ENCODE measurements at regions not wholly inside any gene's neighbourhood (a gene's known extent, or its start where the extent isn't known, plus 50 kb on each side); places are given as distances from the start of the nearest gene placed in this dataset.

DNA sequence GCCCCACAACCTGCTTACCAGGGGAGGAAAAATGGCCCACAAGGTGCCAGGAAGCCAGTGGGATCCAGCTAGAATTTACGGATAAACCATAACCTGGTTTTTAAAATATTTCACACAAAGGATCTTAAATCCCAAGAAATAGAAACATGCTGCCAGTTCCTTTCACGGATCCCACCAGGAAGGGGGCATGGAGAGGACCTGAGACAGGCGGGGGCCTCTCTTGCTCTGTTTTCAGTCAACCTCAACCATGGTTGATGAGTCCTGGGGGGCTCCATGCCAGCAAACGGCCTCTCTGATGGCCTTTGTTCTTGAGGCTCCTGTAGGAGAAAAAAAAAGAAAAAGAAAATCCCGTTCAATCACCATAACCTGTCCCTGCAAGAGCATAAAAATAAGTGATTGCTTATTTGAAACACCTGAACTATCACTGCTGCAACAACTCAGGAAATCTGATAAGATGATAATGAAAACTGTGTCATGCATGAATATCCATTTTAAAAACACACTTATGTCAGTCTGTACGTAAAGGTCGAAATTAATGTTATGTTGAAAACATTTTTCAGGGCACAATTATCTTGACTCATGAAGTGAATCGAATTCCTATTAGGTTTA, 125.8 kb upstream of the CST7 start:
- Histone ChIP-seq H3K4me3 (ENCODE audit: low read length) (no peak overlapping the region), H3K36me3 (ENCODE audit: insufficient read depth, low read length) (no peaks in the 10 kb centered on the region), H3K9me3 (replicated peaks; ENCODE audit: low read length) (no peaks in the 10 kb centered on the region), H3K27me3 (ENCODE audit: control insufficient read depth, insufficient read depth, low read length) (no peaks in the 10 kb centered on the region), H3K4me2 (ENCODE audit: low read length) (no peak overlapping the region), H3K4me1 (ENCODE audit: control insufficient read depth, insufficient read depth, low read length) (no peaks in the 10 kb centered on the region), H3K9ac (ENCODE audit: low read depth, low read length) (no peak overlapping the region)

GRCh38 chr20:24823989-24824693, 124.9 kb upstream of the CST7 start:
- no peak overlapping the region for H3K4me3 ChIP-seq (ENCODE audit: low read length)
- H3K4me1 ChIP-seq (ENCODE audit: control insufficient read depth, insufficient read depth, low read length): no peaks in the 10 kb centered on the region
- H3K36me3 ChIP-seq (ENCODE audit: insufficient read depth, low read length): no peaks in the 10 kb centered on the region
- no peaks in the 10 kb centered on the region for H3K27me3 ChIP-seq (ENCODE audit: control insufficient read depth, insufficient read depth, low read length)
- H3K9ac ChIP-seq (ENCODE audit: low read depth, low read length): no peak overlapping the region
- H3K4me2 ChIP-seq (ENCODE audit: low read length): no peak overlapping the region
- no peaks in the 10 kb centered on the region for H3K9me3 ChIP-seq (replicated peaks; ENCODE audit: low read length)

GRCh38 chr20:24825591-24825990, 123.5 kb upstream of the CST7 start:
- H3K36me3 ChIP-seq (ENCODE audit: insufficient read depth, low read length): no peaks in the 10 kb centered on the region
- H3K4me2 ChIP-seq (ENCODE audit: low read length): no peak overlapping the region
- no peaks in the 10 kb centered on the region for H3K27me3 ChIP-seq (ENCODE audit: control insufficient read depth, insufficient read depth, low read length)
- no peak overlapping the region for H3K9ac ChIP-seq (ENCODE audit: low read depth, low read length)
- H3K4me3 ChIP-seq (ENCODE audit: low read length): no peak overlapping the region
- H3K4me1 ChIP-seq (ENCODE audit: control insufficient read depth, insufficient read depth, low read length): no peaks in the 10 kb centered on the region
- H3K9me3 ChIP-seq (replicated peaks; ENCODE audit: low read length): no peaks in the 10 kb centered on the region

GRCh38 chr20:24827603-24828295, 121.3 kb upstream of the CST7 start:
- no peak overlapping the region for H3K4me3 ChIP-seq (ENCODE audit: low read length)
- no peak overlapping the region for H3K4me2 ChIP-seq (ENCODE audit: low read length)

GRCh38 chr20:24828992-24829648, 119.9 kb upstream of the CST7 start:
- Histone ChIP-seq H3K4me3 (ENCODE audit: low read length) (no peak overlapping the region), H3K36me3 (ENCODE audit: insufficient read depth, low read length) (no peaks in the 10 kb centered on the region), H3K27me3 (ENCODE audit: control insufficient read depth, insufficient read depth, low read length) (no peaks in the 10 kb centered on the region), H3K9ac (ENCODE audit: low read depth, low read length) (no peak overlapping the region), H3K4me2 (ENCODE audit: low read length) (no peak overlapping the region), H3K4me1 (ENCODE audit: control insufficient read depth, insufficient read depth, low read length) (no peaks in the 10 kb centered on the region), H3K9me3 (replicated peaks; ENCODE audit: low read length) (no peaks in the 10 kb centered on the region)

More at GRCh38 chr20:24827603-24828295, 121.3 kb upstream of the CST7 start:
- no peaks in the 10 kb centered on the region for H3K4me1 ChIP-seq (ENCODE audit: control insufficient read depth, insufficient read depth, low read length)
- no peaks in the 10 kb centered on the region for H3K36me3 ChIP-seq (ENCODE audit: insufficient read depth, low read length)
- H3K9me3 ChIP-seq (replicated peaks; ENCODE audit: low read length): no peaks in the 10 kb centered on the region
- H3K27me3 ChIP-seq (ENCODE audit: control insufficient read depth, insufficient read depth, low read length): no peaks in the 10 kb centered on the region
- no peak overlapping the region for H3K9ac ChIP-seq (ENCODE audit: low read depth, low read length)

GRCh38 chr20:24829649-24830370, 119.3 kb upstream of the CST7 start:
- H3K4me2 ChIP-seq (ENCODE audit: low read length): no peak overlapping the region
- H3K36me3 ChIP-seq (ENCODE audit: insufficient read depth, low read length): no peaks in the 10 kb centered on the region
- no peaks in the 10 kb centered on the region for H3K9me3 ChIP-seq (replicated peaks; ENCODE audit: low read length)
- no peak overlapping the region for H3K4me3 ChIP-seq (ENCODE audit: low read length)
- no peak overlapping the region for H3K9ac ChIP-seq (ENCODE audit: low read depth, low read length)
- no peaks in the 10 kb centered on the region for H3K27me3 ChIP-seq (ENCODE audit: control insufficient read depth, insufficient read depth, low read length)
- H3K4me1 ChIP-seq (ENCODE audit: control insufficient read depth, insufficient read depth, low read length): no peaks in the 10 kb centered on the region

DNA sequence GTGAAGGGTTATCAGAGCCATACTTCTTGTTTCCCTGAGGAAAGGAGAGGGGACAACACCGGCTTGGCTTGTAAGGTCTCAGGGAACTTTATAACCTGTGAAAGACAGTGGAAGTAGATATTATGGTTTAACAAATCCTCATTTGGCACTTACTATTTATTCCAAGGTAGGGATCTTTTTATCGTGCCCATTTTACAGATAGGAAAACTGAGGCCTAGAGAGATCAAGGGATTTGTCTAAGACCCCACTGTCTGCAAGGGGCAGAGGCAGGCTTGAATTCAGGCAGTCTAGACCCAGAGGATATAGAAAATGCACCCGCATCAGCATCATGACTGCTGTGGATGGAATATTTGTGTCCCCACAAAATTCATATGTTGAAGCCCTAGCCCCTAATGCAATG, 118.4 kb upstream of the CST7 start:
- Histone ChIP-seq H3K9ac (ENCODE audit: low read depth, low read length) (no peak overlapping the region), H3K36me3 (ENCODE audit: insufficient read depth, low read length) (no peaks in the 10 kb centered on the region), H3K4me1 (ENCODE audit: control insufficient read depth, insufficient read depth, low read length) (no peaks in the 10 kb centered on the region), H3K4me3 (ENCODE audit: low read length) (no peak overlapping the region), H3K4me2 (ENCODE audit: low read length) (no peak overlapping the region), H3K27me3 (ENCODE audit: control insufficient read depth, insufficient read depth, low read length) (no peaks in the 10 kb centered on the region), H3K9me3 (replicated peaks; ENCODE audit: low read length) (no peaks in the 10 kb centered on the region)

DNA sequence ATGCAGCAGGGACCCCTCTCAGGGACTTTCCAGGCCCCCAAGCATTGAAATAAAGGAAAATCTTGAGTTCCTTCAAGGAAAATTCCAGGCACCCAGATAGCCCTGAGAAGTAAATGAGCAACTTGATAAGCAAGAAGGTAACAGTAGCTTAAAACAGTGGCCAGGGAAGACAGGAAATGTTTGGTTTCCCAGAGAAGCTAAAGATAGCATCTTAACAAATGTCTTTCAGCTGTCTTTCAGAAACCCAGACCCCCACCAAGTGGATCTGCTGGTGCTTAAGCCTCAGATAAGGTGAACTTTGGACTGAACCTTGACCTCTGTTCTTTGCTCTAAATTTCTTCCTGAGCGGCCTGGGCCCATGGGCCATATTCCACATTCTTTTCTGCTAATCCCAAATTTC, 117.8 kb upstream of the CST7 start:
- Histone ChIP-seq H3K9me3 (replicated peaks; ENCODE audit: low read length) (no peaks in the 10 kb centered on the region), H3K36me3 (ENCODE audit: insufficient read depth, low read length) (no peaks in the 10 kb centered on the region), H3K4me2 (ENCODE audit: low read length) (no peak overlapping the region), H3K4me3 (ENCODE audit: low read length) (no peak overlapping the region), H3K4me1 (ENCODE audit: control insufficient read depth, insufficient read depth, low read length) (no peaks in the 10 kb centered on the region), H3K9ac (ENCODE audit: low read depth, low read length) (no peak overlapping the region), H3K27me3 (ENCODE audit: control insufficient read depth, insufficient read depth, low read length) (no peaks in the 10 kb centered on the region)

GRCh38 chr20:24832518-24832917, 116.6 kb upstream of the CST7 start:
- H3K9me3 ChIP-seq (replicated peaks; ENCODE audit: low read length): no peaks in the 10 kb centered on the region
- H3K27me3 ChIP-seq (ENCODE audit: control insufficient read depth, insufficient read depth, low read length): no peaks in the 10 kb centered on the region
- no peaks in the 10 kb centered on the region for H3K36me3 ChIP-seq (ENCODE audit: insufficient read depth, low read length)
- no peak overlapping the region for H3K4me3 ChIP-seq (ENCODE audit: low read length)
- no peak overlapping the region for H3K4me2 ChIP-seq (ENCODE audit: low read length)
- no peaks in the 10 kb centered on the region for H3K4me1 ChIP-seq (ENCODE audit: control insufficient read depth, insufficient read depth, low read length)
- H3K9ac ChIP-seq (ENCODE audit: low read depth, low read length): no peak overlapping the region

DNA sequence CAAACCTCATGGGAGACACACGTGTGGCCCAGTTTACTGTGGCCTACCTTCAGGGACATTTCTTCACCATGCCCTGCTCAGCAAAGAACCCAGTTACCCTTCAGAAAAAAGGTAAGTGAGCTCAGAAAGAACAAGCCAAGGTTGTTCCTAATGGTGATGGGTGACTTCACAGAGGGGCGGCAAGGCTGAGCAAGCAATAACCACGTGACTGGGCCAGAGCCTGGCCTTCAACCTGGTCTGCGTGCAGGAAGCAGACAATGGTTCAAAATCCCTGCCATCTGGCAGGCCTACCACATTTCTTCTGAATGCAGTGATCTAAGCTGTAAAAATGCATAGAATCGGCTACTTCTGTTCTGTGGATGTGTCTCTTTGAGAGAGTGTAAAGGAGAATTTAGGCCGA, 115.5 kb upstream of the CST7 start:
- no peak overlapping the region for H3K4me3 ChIP-seq (ENCODE audit: low read length)
- H3K36me3 ChIP-seq (ENCODE audit: insufficient read depth, low read length): no peaks in the 10 kb centered on the region
- H3K9ac ChIP-seq (ENCODE audit: low read depth, low read length): no peak overlapping the region
- peaks cover 3% of the 10 kb centered on the region for H3K4me1 ChIP-seq (ENCODE audit: control insufficient read depth, insufficient read depth, low read length)
- H3K4me2 ChIP-seq (ENCODE audit: low read length): no peak overlapping the region
- no peaks in the 10 kb centered on the region for H3K27me3 ChIP-seq (ENCODE audit: control insufficient read depth, insufficient read depth, low read length)
- H3K9me3 ChIP-seq (replicated peaks; ENCODE audit: low read length): no peaks in the 10 kb centered on the region

GRCh38 chr20:24834310-24834709, 114.8 kb upstream of the CST7 start:
- Histone ChIP-seq H3K27me3 (ENCODE audit: control insufficient read depth, insufficient read depth, low read length) (no peaks in the 10 kb centered on the region), H3K36me3 (ENCODE audit: insufficient read depth, low read length) (no peaks in the 10 kb centered on the region), H3K4me1 (ENCODE audit: control insufficient read depth, insufficient read depth, low read length) (peaks cover 3% of the 10 kb centered on the region)

More at GRCh38 chr20:24834310-24834709, 114.8 kb upstream of the CST7 start:
- Histone ChIP-seq H3K9ac (ENCODE audit: low read depth, low read length) (no peak overlapping the region), H3K4me2 (ENCODE audit: low read length) (no peak overlapping the region), H3K9me3 (replicated peaks; ENCODE audit: low read length) (no peaks in the 10 kb centered on the region), H3K4me3 (ENCODE audit: low read length) (no peak overlapping the region)

Data from skeletal muscle satellite cell (primary cell).